ENCODE measurements at regions not wholly inside any gene's neighbourhood (a gene's known extent, or its start where the extent isn't known, plus 50 kb on each side); places are given as distances from the start of the nearest gene placed in this dataset.

GRCh38 chr2:129885735-129886134 is 93.7 kb upstream of the RAB6C start:
- intact Hi-C loops (cut with DNase I) = no loop called here
- H3K36me3 ChIP-seq = no peaks in the 10 kb centered on the region
- TF ChIP-seq, protein P1, sequence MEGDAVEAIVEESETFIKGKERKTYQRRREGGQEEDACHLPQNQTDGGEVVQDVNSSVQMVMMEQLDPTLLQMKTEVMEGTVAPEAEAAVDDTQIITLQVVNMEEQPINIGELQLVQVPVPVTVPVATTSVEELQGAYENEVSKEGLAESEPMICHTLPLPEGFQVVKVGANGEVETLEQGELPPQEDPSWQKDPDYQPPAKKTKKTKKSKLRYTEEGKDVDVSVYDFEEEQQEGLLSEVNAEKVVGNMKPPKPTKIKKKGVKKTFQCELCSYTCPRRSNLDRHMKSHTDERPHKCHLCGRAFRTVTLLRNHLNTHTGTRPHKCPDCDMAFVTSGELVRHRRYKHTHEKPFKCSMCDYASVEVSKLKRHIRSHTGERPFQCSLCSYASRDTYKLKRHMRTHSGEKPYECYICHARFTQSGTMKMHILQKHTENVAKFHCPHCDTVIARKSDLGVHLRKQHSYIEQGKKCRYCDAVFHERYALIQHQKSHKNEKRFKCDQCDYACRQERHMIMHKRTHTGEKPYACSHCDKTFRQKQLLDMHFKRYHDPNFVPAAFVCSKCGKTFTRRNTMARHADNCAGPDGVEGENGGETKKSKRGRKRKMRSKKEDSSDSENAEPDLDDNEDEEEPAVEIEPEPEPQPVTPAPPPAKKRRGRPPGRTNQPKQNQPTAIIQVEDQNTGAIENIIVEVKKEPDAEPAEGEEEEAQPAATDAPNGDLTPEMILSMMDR (IDR thresholded peaks at IDR 0.05) = no peak

DNA sequence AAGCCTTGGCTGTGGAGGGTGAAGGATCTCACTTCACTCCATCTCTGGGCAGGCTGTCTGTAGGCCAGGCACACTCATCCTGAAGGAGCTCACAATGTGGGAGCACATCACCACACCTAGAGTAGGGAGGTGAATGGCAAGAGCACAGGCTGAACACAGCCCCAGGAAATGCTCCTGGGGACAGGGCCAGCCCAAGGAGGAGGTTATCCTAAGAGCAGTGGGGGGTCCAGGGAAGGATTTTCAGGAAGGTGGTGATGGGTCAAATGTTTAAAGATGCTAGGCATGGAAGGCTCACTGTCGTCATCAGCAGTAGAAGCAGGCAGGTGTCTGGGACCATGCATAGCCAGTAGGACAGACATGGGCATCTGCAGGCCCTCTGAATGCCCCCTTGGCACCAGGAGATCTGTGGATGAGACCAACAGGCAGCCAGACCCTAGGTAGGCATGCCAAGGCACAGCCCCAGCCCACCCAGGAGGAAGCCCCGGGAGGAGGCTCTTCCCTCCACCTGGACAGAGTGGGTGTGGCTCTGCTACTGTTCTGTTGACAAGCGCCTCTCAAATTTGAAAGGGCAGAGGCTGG is 91.7 kb upstream of the RAB6C start:
- TF ChIP-seq, protein P1 (IDR thresholded peaks at IDR 0.05) = no peak
- Histone ChIP-seq H3K27me3 (peaks cover 0 to 29% of the 10 kb centered on the region in 2 donors), H3K9me3 (no peaks in the 10 kb centered on the region), H3K27ac (no peak overlapping the region), H3K36me3 (no peaks in the 10 kb centered on the region), H3K4me3 (no peak overlapping the region), H3K4me1 (no peaks in the 10 kb centered on the region)
- ATAC-seq (no peak), DNase-seq (no peak)
- intact Hi-C loops (cut with DNase I) = no loop called here

More at GRCh38 chr2:129885735-129886134, 93.7 kb upstream of the RAB6C start:
- ATAC-seq (no peak), DNase-seq (peak in 1 of 4 donors; percentile 21)
- no peaks in the 10 kb centered on the region for H3K4me1 ChIP-seq
- H3K27me3 ChIP-seq = peaks cover 0 to 15% of the 10 kb centered on the region in 2 donors
- H3K9me3 ChIP-seq = no peaks in the 10 kb centered on the region
- no peak overlapping the region for H3K27ac ChIP-seq
- no peak overlapping the region for H3K4me3 ChIP-seq

GRCh38 chr2:129888461-129888860 is 91.0 kb upstream of the RAB6C start:
- intact Hi-C loops (cut with DNase I) = no loop called here

GRCh38 chr2:129888896-129889295 is 90.6 kb upstream of the RAB6C start:
- no peak overlapping the region for H3K4me3 ChIP-seq
- intact Hi-C loops (cut with DNase I) = no loop called here
- no peaks in the 10 kb centered on the region for H3K4me1 ChIP-seq
- no peak overlapping the region for H3K27ac ChIP-seq
- H3K36me3 ChIP-seq = no peaks in the 10 kb centered on the region
- no peak for DNase-seq
- H3K27me3 ChIP-seq = peaks cover 0 to 29% of the 10 kb centered on the region in 2 donors
- TF ChIP-seq, protein P1 (IDR thresholded peaks at IDR 0.05) = no peak
- ATAC-seq = no peak
- no peaks in the 10 kb centered on the region for H3K9me3 ChIP-seq

More at GRCh38 chr2:129888461-129888860, 91.0 kb upstream of the RAB6C start:
- Histone ChIP-seq H3K9me3 (no peaks in the 10 kb centered on the region), H3K4me1 (no peaks in the 10 kb centered on the region), H3K27me3 (peaks cover 0 to 29% of the 10 kb centered on the region in 2 donors), H3K36me3 (no peaks in the 10 kb centered on the region), H3K27ac (no peak overlapping the region), H3K4me3 (no peak overlapping the region)
- TF ChIP-seq, protein P1 (IDR thresholded peaks at IDR 0.05) = no peak
- ATAC-seq (no peak), DNase-seq (no peak)

DNA sequence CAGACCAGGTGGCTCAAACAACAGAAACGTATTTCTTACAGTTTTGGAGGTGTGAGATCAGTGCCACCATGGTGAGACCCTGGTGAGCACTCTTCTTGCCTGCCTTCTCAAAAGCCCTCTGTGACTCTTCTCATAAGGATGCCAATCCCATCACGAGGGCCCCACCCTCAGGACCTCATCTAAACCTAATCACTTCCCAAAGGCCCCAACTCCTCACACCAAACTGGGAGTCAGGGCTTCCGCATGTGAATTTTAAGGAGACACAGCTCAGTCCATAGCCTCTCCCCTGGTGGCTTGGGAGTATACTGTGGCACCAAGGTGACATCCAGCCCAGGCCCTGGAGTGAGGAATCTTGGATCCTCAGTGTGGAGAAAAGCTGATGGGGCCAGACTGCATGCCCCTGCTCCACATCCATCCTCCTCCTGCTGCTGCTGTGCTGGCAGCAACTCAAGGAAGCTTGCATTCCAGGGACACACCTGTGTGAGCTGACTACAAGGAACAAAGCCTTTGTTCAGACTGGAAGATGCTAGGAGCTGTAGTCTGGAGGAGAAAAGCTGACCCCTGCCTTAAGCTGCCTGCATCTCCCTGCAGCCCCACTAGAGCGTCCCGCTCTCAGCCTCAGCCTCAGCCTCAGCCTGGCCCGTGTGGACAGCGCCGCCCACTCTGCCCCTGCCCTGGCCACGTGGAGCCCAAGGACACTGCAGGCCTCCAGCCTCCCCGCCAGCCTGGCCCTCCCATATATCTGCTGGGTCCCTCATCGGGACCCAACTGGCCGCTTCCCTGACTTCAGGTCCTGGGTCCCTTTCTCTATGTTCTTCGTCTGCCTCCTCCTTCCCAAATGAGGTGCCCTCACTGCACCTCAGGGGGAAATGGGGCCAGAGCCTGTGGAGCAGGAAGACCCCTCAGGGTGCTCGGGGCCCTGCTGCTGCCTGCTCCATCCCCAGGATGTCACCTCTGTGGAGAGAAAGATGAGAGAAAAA is 87.8 kb upstream of the RAB6C start:
- DNase-seq (no peak), ATAC-seq (no peak)
- Histone ChIP-seq H3K4me1 (no peaks in the 10 kb centered on the region), H3K4me3 (no peak overlapping the region), H3K27me3 (peaks cover 0 to 24% of the 10 kb centered on the region in 2 donors), H3K36me3 (no peaks in the 10 kb centered on the region), H3K27ac (no peak overlapping the region), H3K9me3 (no peaks in the 10 kb centered on the region)
- intact Hi-C loops (cut with DNase I) = no loop called here
- TF ChIP-seq, protein P1 (IDR thresholded peaks at IDR 0.05) = no peak
